ENCODE measurements at regions not wholly inside any gene's neighbourhood (a gene's known extent, or its start where the extent isn't known, plus 50 kb on each side); places are given as distances from the start of the nearest gene placed in this dataset.
A peak's percentile ranks its signal among the peaks of the same experiment; 100 is the strongest.

- H3K4me1 Mint-ChIP-seq (ENCODE audit: low read depth), result no peaks in the 10 kb centered on the region
- no peak for DNase-seq (ENCODE audit: low spot score)
- no peaks in the 10 kb centered on the region for H3K9me3 Mint-ChIP-seq
- no peaks in the 10 kb centered on the region for H3K36me3 Mint-ChIP-seq (ENCODE audit: low read depth)
- H3K27me3 Mint-ChIP-seq (ENCODE audit: low read depth), result no peaks in the 10 kb centered on the region
- H3K27ac Mint-ChIP-seq, result no peak overlapping the region
- no peak overlapping the region for H3K4me3 Mint-ChIP-seq
Measured at GRCh38 chr2:126372406-126372805, 283.6 kb upstream of the GYPC start.

DNA sequence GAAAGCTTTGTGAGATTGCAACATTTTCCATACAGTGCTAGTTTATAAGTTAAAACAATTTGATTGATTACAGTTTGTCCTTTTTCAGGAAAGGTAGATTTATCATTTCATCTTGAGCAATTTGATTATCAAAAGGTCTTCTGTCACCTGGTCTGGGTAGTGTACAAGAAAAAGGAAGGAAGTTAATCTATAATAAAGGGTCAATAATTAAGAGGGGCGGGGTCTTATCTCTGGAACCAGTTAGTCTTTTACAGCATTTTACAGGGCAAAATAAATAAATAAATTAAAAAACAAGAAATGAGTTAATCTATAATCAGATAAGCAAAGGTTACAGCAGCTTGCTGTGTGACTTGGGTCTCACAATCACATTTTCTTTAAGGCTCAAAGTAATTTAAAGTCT is 277.8 kb upstream of the GYPC start:
- DNase-seq (ENCODE audit: low spot score), result no peak
- no peaks in the 10 kb centered on the region for H3K4me1 Mint-ChIP-seq (ENCODE audit: low read depth)
- no peak overlapping the region for H3K4me3 Mint-ChIP-seq
- no peak overlapping the region for H3K27ac Mint-ChIP-seq
- no peaks in the 10 kb centered on the region for H3K9me3 Mint-ChIP-seq
- H3K36me3 Mint-ChIP-seq (ENCODE audit: low read depth), result no peaks in the 10 kb centered on the region
- H3K27me3 Mint-ChIP-seq (ENCODE audit: low read depth), result no peaks in the 10 kb centered on the region

GRCh38 chr2:126381091-126381490 is 274.9 kb upstream of the GYPC start:
- Mint-ChIP-seq H3K27me3 (ENCODE audit: low read depth) (peaks cover under 1% of the 10 kb centered on the region), H3K36me3 (ENCODE audit: low read depth) (no peaks in the 10 kb centered on the region), H3K27ac (no peak overlapping the region), H3K9me3 (peaks cover 3% of the 10 kb centered on the region), H3K4me1 (ENCODE audit: low read depth) (no peaks in the 10 kb centered on the region), H3K4me3 (no peak overlapping the region)
- no peak for DNase-seq (ENCODE audit: low spot score)

DNA sequence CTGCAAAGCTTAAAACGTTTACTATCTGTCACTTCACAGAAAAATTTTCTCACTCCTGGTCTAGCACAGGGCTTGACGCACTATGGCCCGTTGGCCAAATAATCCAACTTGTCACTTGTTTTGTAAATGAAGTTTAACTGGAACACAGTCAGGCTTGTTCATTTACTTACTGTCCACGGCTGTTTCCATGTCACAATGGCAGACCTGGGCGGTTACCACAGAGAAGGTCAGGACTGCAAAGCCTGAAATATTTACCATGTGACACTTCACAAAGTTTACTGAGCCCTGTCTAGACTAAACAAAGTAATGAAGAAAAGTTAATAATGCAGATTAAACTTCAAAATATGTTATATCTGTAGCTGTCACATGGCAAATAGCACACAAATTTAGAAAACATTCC is 273.0 kb upstream of the GYPC start:
- Mint-ChIP-seq H3K36me3 (ENCODE audit: low read depth) (peaks cover 2% of the 10 kb centered on the region), H3K27ac (no peak overlapping the region), H3K4me3 (no peak overlapping the region), H3K4me1 (ENCODE audit: low read depth) (no peaks in the 10 kb centered on the region), H3K27me3 (ENCODE audit: low read depth) (peaks cover 3% of the 10 kb centered on the region), H3K9me3 (peaks cover 12% of the 10 kb centered on the region)
- DNase-seq (ENCODE audit: low spot score), result no peak

GRCh38 chr2:126383800-126384199 is 272.2 kb upstream of the GYPC start:
- Mint-ChIP-seq H3K27me3 (ENCODE audit: low read depth) (peaks cover 3% of the 10 kb centered on the region), H3K9me3 (peaks cover 12% of the 10 kb centered on the region), H3K4me1 (ENCODE audit: low read depth) (no peaks in the 10 kb centered on the region), H3K27ac (no peak overlapping the region), H3K4me3 (no peak overlapping the region), H3K36me3 (ENCODE audit: low read depth) (peaks cover 2% of the 10 kb centered on the region)
- DNase-seq (ENCODE audit: low spot score), result no peak

GRCh38 chr2:126385441-126385840 is 270.5 kb upstream of the GYPC start:
- Mint-ChIP-seq H3K9me3 (peaks cover 12% of the 10 kb centered on the region), H3K36me3 (ENCODE audit: low read depth) (peaks cover 2% of the 10 kb centered on the region), H3K27ac (no peak overlapping the region), H3K27me3 (ENCODE audit: low read depth) (peaks cover 3% of the 10 kb centered on the region), H3K4me3 (no peak overlapping the region), H3K4me1 (ENCODE audit: low read depth) (no peaks in the 10 kb centered on the region)
- DNase-seq (ENCODE audit: low spot score), result no peak

GRCh38 chr2:126385983-126386382 is 270.0 kb upstream of the GYPC start:
- Mint-ChIP-seq H3K36me3 (ENCODE audit: low read depth) (peaks cover 2% of the 10 kb centered on the region), H3K4me3 (no peak overlapping the region), H3K9me3 (peaks cover 12% of the 10 kb centered on the region), H3K4me1 (ENCODE audit: low read depth) (no peaks in the 10 kb centered on the region), H3K27ac (no peak overlapping the region), H3K27me3 (ENCODE audit: low read depth) (peaks cover 3% of the 10 kb centered on the region)
- no peak for DNase-seq (ENCODE audit: low spot score)

DNA sequence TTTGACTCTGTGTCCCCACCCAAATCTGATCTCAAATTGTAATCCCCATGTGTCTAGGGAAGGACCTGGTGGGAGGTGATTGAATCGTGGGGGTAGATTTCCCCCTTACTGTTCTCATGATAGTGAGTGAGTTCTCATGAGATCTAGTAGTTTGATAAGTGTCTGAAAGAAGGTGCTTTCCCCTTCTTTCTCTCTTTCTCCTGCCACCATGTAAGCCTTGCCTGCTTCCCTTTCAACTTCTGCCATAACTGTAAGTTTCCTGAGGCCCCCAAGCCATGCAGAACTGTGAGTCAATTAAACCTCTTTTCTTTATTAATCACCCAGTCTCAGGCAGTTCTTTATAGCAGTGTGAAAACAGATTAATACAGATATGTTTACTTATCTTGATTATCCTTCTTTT is 266.5 kb upstream of the GYPC start:
- Mint-ChIP-seq H3K4me1 (ENCODE audit: low read depth) (no peaks in the 10 kb centered on the region), H3K36me3 (ENCODE audit: low read depth) (peaks cover 2% of the 10 kb centered on the region), H3K4me3 (no peak overlapping the region), H3K27ac (no peak overlapping the region), H3K27me3 (ENCODE audit: low read depth) (peaks cover 3% of the 10 kb centered on the region), H3K9me3 (peaks cover 12% of the 10 kb centered on the region)
- DNase-seq (ENCODE audit: low spot score), result no peak

DNA sequence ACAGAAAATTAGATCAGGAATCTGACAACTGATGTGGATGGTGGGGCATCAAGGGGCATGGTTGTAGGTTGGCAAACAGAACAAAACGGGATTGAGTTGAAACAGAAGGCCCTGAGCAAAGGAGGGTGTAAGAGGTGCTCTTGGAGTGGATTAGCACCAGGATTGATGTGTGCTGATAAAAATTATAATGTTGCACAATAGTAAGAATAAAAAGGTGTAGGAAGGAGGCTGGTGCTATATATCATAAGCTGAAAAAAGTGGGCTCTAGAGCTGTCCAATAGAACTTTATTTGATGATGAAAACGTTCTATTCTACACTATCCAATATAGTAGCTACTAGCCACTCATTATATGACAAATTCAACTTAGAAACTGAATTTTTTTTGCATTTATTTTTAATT is 263.1 kb upstream of the GYPC start:
- no peak for DNase-seq (ENCODE audit: low spot score)
- no peaks in the 10 kb centered on the region for H3K27me3 Mint-ChIP-seq (ENCODE audit: low read depth)
- H3K4me1 Mint-ChIP-seq (ENCODE audit: low read depth), result no peaks in the 10 kb centered on the region
- H3K36me3 Mint-ChIP-seq (ENCODE audit: low read depth), result no peaks in the 10 kb centered on the region
- H3K4me3 Mint-ChIP-seq, result no peak overlapping the region
- no peaks in the 10 kb centered on the region for H3K9me3 Mint-ChIP-seq
- H3K27ac Mint-ChIP-seq, result no peak overlapping the region

GRCh38 chr2:126399001-126399400 is 257.0 kb upstream of the GYPC start:
- DNase-seq (ENCODE audit: low spot score), result no peak
- Mint-ChIP-seq H3K27ac (no peak overlapping the region), H3K4me3 (no peak overlapping the region), H3K36me3 (ENCODE audit: low read depth) (no peaks in the 10 kb centered on the region), H3K4me1 (ENCODE audit: low read depth) (no peaks in the 10 kb centered on the region), H3K27me3 (ENCODE audit: low read depth) (peaks cover 2% of the 10 kb centered on the region), H3K9me3 (no peaks in the 10 kb centered on the region)

- H3K9me3 Mint-ChIP-seq, result no peaks in the 10 kb centered on the region
- H3K36me3 Mint-ChIP-seq (ENCODE audit: low read depth), result no peaks in the 10 kb centered on the region
- peaks cover 5% of the 10 kb centered on the region for H3K27me3 Mint-ChIP-seq (ENCODE audit: low read depth)
- no peak overlapping the region for H3K4me3 Mint-ChIP-seq
- H3K27ac Mint-ChIP-seq, result no peak overlapping the region
- DNase-seq (ENCODE audit: low spot score), result no peak
- H3K4me1 Mint-ChIP-seq (ENCODE audit: low read depth), result no peaks in the 10 kb centered on the region
Measured at GRCh38 chr2:126403039-126403628, 252.8 kb upstream of the GYPC start.

GRCh38 chr2:126406267-126406666 is 249.7 kb upstream of the GYPC start:
- H3K36me3 Mint-ChIP-seq (ENCODE audit: low read depth), result no peaks in the 10 kb centered on the region
- no peaks in the 10 kb centered on the region for H3K4me1 Mint-ChIP-seq (ENCODE audit: low read depth)
- H3K9me3 Mint-ChIP-seq, result no peaks in the 10 kb centered on the region
- H3K4me3 Mint-ChIP-seq, result no peak overlapping the region
- H3K27ac Mint-ChIP-seq, result no peak overlapping the region
- peaks cover 13% of the 10 kb centered on the region for H3K27me3 Mint-ChIP-seq (ENCODE audit: low read depth)
- DNase-seq (ENCODE audit: low spot score), result no peak

- Mint-ChIP-seq H3K27me3 (ENCODE audit: low read depth) (peaks cover 17% of the 10 kb centered on the region), H3K36me3 (ENCODE audit: low read depth) (no peaks in the 10 kb centered on the region), H3K4me1 (ENCODE audit: low read depth) (peaks cover 11% of the 10 kb centered on the region), H3K27ac (no peak overlapping the region), H3K9me3 (peaks cover 3% of the 10 kb centered on the region), H3K4me3 (no peak overlapping the region)
- no peak for DNase-seq (ENCODE audit: low spot score)
Measured at GRCh38 chr2:126408671-126409070, 247.3 kb upstream of the GYPC start.

DNA sequence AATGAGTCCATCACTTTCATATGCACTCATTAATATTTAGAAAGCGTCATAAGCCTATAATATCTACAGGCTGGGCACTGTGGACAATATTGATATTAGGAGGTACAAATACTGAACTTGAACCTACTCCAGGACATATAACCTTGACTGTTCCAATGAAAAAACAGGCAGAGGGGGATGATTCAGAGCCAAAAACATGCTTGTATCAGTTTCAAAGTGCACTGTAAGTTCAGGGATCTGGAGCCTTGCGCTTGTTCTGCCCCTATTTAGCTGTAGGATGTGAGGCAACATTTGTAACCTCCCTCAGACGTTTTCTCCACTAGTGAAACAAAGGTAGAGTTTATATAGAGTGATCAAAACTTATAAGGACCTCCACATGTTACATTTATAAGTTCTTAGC is 246.1 kb upstream of the GYPC start:
- Mint-ChIP-seq H3K27me3 (ENCODE audit: low read depth) (peaks cover 19% of the 10 kb centered on the region), H3K27ac (no peak overlapping the region), H3K9me3 (peaks cover 3% of the 10 kb centered on the region), H3K36me3 (ENCODE audit: low read depth) (no peaks in the 10 kb centered on the region), H3K4me1 (ENCODE audit: low read depth) (peaks cover 11% of the 10 kb centered on the region), H3K4me3 (no peak overlapping the region)
- no peak for DNase-seq (ENCODE audit: low spot score)

GRCh38 chr2:126413079-126413478 is 242.9 kb upstream of the GYPC start:
- DNase-seq (ENCODE audit: low spot score), result no peak
- H3K4me1 Mint-ChIP-seq (ENCODE audit: low read depth), result peaks cover 11% of the 10 kb centered on the region
- H3K27ac Mint-ChIP-seq, result peak overlapping the region; percentile 27
- no peaks in the 10 kb centered on the region for H3K36me3 Mint-ChIP-seq (ENCODE audit: low read depth)
- H3K27me3 Mint-ChIP-seq (ENCODE audit: low read depth), result peaks cover 23% of the 10 kb centered on the region
- H3K4me3 Mint-ChIP-seq, result peak overlapping the region; percentile 22
- peaks cover 8% of the 10 kb centered on the region for H3K9me3 Mint-ChIP-seq

Data from T-helper 2 cell treated with Interferon-gamma antibody and Interleukin-4, amounts not matched to agents 5 μg/mL and 100 μg/mL, for 36 hours (primary cell).